Spinal cord (tissue), 9 donors: ENCODE measurements at regions not wholly inside any gene's neighbourhood (a gene's known extent, or its start where the extent isn't known, plus 50 kb on each side); places are given as distances from the start of the nearest gene placed in this dataset.
"Not testable (repeated sequence)": the region's sequence is repeated elsewhere in the genome, so short reads cannot be mapped to it uniquely, and the experiment has no call there.

ENCODE experiments used
- DNase-seq, 6 donors: peaks; one replicate each; pipeline versions ENCODE4 v3.0.0 to v3.0.0-alpha.2; 2013 to 2015; ENCODE audit warnings: low spot score in 6 of 6, low read depth in 4 of 6
- H3K27ac ChIP-seq: one replicate; pipeline ENCODE4 v1.5.1; 2013; ENCODE audit warnings: low read depth, low read length, control low read depth
- H3K27me3 ChIP-seq: one replicate; pipeline ENCODE4 v1.6.1; 2013; ENCODE audit warnings: low read length; ENCODE audit not compliant: control insufficient read depth, insufficient read depth
- H3K36me3 ChIP-seq: one replicate; pipeline ENCODE4 v1.6.1; 2013; ENCODE audit warnings: low read length; ENCODE audit not compliant: control insufficient read depth, insufficient read depth
- H3K4me1 ChIP-seq: one replicate; pipeline ENCODE4 v1.6.1; 2013; ENCODE audit warnings: low read length; ENCODE audit not compliant: control insufficient read depth, insufficient read depth
- H3K4me3 ChIP-seq: one replicate; pipeline ENCODE4 v1.5.1; 2013; ENCODE audit warnings: low read depth, low read length, control low read depth
- H3K9me3 ChIP-seq: one replicate; pipeline ENCODE4 v1.6.1; 2013; ENCODE audit warnings: low read length; ENCODE audit not compliant: control insufficient read depth, insufficient read depth
- WGBS: methylation state at CpG from one replicate; pipeline ENCODE4 v1.1.5; 2013; ENCODE audit warnings: missing lambda C conversion rate; ENCODE audit not compliant: insufficient coverage; 5-methylcytosine and 5-hydroxymethylcytosine counted together
- donor health status: healthy.

DNA sequence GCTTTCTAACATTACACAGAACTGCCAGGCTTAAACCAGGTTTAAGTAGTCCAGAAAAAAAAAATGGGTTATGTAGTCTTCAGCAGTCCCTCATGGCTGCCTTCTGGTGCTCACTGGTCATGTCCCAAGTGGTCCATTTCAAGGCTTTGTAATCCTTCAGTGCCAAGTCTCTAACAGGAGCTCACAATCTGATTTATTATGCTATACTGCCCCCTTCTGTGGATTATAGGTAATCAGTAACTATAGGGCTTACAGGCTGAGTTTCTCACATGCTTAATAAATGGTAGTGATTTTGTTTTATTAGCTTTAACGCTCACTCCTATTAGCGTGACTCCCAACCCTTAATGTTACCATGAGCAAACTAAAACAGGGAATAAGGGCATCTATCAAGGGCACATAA is 92.5 kb upstream of the EDA2R start:
- no peaks in the 10 kb centered on the region for H3K9me3 ChIP-seq
- WGBS: no CpG with 5 or more reads among the region's 2 CpGs
- H3K4me3 ChIP-seq: no peak overlapping the region
- H3K4me1 ChIP-seq: no peaks in the 10 kb centered on the region
- H3K36me3 ChIP-seq: no peaks in the 10 kb centered on the region
- peak in 3 of 6 donors; percentile 4 to 34 (median 29) for DNase-seq
- no peak overlapping the region for H3K27ac ChIP-seq
- H3K27me3 ChIP-seq: no peaks in the 10 kb centered on the region

GRCh38 chrX:66728818-66729271 is 90.0 kb upstream of the EDA2R start:
- H3K36me3 ChIP-seq: no peaks in the 10 kb centered on the region
- peak in 5 of 6 donors; percentile 7 to 85 (median 33) for DNase-seq
- no peaks in the 10 kb centered on the region for H3K4me1 ChIP-seq
- no peak overlapping the region for H3K27ac ChIP-seq
- no peaks in the 10 kb centered on the region for H3K9me3 ChIP-seq
- no peaks in the 10 kb centered on the region for H3K27me3 ChIP-seq
- WGBS: 26% methylated on average over 21 of the region's 21 CpGs
- H3K4me3 ChIP-seq: no peak overlapping the region

- DNase-seq: no peak
- Histone ChIP-seq H3K27me3 (no peaks in the 10 kb centered on the region), H3K4me1 (no peaks in the 10 kb centered on the region), H3K4me3 (no peak overlapping the region), H3K9me3 (no peaks in the 10 kb centered on the region), H3K36me3 (no peaks in the 10 kb centered on the region), H3K27ac (no peak overlapping the region)
- WGBS: 75% methylated on average over 3 of the region's 3 CpGs
These were observed 79.0 kb upstream of the EDA2R start for GRCh38 chrX:66717926-66718325.

- no peaks in the 10 kb centered on the region for H3K27me3 ChIP-seq
- H3K36me3 ChIP-seq: no peaks in the 10 kb centered on the region
- no peak for DNase-seq
- no peaks in the 10 kb centered on the region for H3K4me1 ChIP-seq
- WGBS: no CpG with 5 or more reads among the region's 1 CpG
- H3K4me3 ChIP-seq: no peak overlapping the region
- H3K27ac ChIP-seq: no peak overlapping the region
- H3K9me3 ChIP-seq: peaks cover 1% of the 10 kb centered on the region
These were observed 59.7 kb upstream of the EDA2R start for GRCh38 chrX:66698273-66699204.

- not testable (repeated sequence) for H3K4me1 ChIP-seq, H3K27ac ChIP-seq, H3K4me3 ChIP-seq, H3K9me3 ChIP-seq, H3K36me3 ChIP-seq, DNase-seq, H3K27me3 ChIP-seq
- WGBS: 80% methylated on average over 8 of the region's 8 CpGs
These were observed 53.6 kb upstream of the EDA2R start for GRCh38 chrX:66692512-66692911.
